GM21423 (cell line): ENCODE measurements at regions not wholly inside any gene's neighbourhood (a gene's known extent, or its start where the extent isn't known, plus 50 kb on each side); places are given as distances from the start of the nearest gene placed in this dataset.
"Not testable (repeated sequence)": the region's sequence is repeated elsewhere in the genome, so short reads cannot be mapped to it uniquely, and the experiment has no call there.

ENCODE experiments used
- ATAC-seq: cut with Tn5 transposase; IDR thresholded peaks from one replicate; pipeline ENCODE4 v1.9.1; 2021; ENCODE audit warnings: mild to moderate bottlenecking, moderate library complexity; ENCODE audit not compliant: unreplicated experiment

GRCh38 chr2:16773080-16773713, 107.6 kb upstream of the CYRIA start:
- ATAC-seq = peak; percentile 64

GRCh38 chr2:16767789-16768476, 102.3 kb upstream of the CYRIA start:
- no peak for ATAC-seq

GRCh38 chr2:16765356-16765755, 99.7 kb upstream of the CYRIA start:
- no peak for ATAC-seq

- no peak for ATAC-seq
These were observed 98.9 kb upstream of the CYRIA start for GRCh38 chr2:16764487-16764886.

- ATAC-seq = no peak
These were observed 97.9 kb upstream of the CYRIA start for GRCh38 chr2:16763493-16763899.

GRCh38 chr2:16763056-16763455, 97.4 kb upstream of the CYRIA start:
- no peak for ATAC-seq

GRCh38 chr2:16760426-16760825, 94.8 kb upstream of the CYRIA start:
- no peak for ATAC-seq

GRCh38 chr2:16756831-16757644, 91.4 kb upstream of the CYRIA start:
- ATAC-seq = peak; percentile 93

GRCh38 chr2:16755442-16755841, 89.8 kb upstream of the CYRIA start:
- ATAC-seq = no peak

- ATAC-seq = not testable (repeated sequence)
These were observed 87.4 kb upstream of the CYRIA start for GRCh38 chr2:16753025-16753424.

GRCh38 chr2:16750925-16751214, 85.2 kb upstream of the CYRIA start:
- not testable (repeated sequence) for ATAC-seq

GRCh38 chr2:16750175-16750924, 84.7 kb upstream of the CYRIA start:
- ATAC-seq = no peak

- not testable (repeated sequence) for ATAC-seq
These were observed 83.1 kb upstream of the CYRIA start for GRCh38 chr2:16748511-16749266.

GRCh38 chr2:16747689-16748088, 82.1 kb upstream of the CYRIA start:
- ATAC-seq = no peak

- no peak for ATAC-seq
These were observed 81.6 kb upstream of the CYRIA start for GRCh38 chr2:16747257-16747656.

GRCh38 chr2:16746833-16747232, 81.2 kb upstream of the CYRIA start:
- no peak for ATAC-seq

- ATAC-seq = no peak
These were observed 80.7 kb upstream of the CYRIA start for GRCh38 chr2:16746329-16746728.

- ATAC-seq = no peak
These were observed 79.8 kb upstream of the CYRIA start for GRCh38 chr2:16745466-16745865.

- ATAC-seq = no peak
These were observed 78.9 kb upstream of the CYRIA start for GRCh38 chr2:16744521-16744920.

GRCh38 chr2:16742026-16742425, 76.4 kb upstream of the CYRIA start:
- no peak for ATAC-seq

- no peak for ATAC-seq
These were observed 75.9 kb upstream of the CYRIA start for GRCh38 chr2:16741498-16741897.
